ENCODE measurements at regions not wholly inside any gene's neighbourhood (a gene's known extent, or its start where the extent isn't known, plus 50 kb on each side); places are given as distances from the start of the nearest gene placed in this dataset.
"Not testable (repeated sequence)": the region's sequence is repeated elsewhere in the genome, so short reads cannot be mapped to it uniquely, and the experiment has no call there.

DNA sequence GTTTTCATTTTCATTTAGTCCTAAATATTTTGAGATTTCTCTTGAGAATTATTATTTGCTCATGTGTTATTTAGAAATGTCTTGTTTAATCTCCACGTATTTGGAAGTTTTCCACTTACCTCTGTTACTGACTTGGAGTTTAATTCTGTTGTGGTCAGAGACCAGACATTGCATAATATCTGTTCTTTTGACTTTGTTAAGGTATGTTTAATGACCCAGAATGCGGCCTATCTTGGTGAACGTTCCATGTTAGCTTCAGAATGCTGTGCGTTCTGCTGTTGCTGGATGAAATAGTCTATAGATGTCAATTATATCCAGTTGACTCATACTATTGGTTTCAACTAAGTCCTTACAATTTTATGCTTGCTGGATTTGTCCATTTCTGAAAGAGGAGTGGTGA lies 325.3 kb upstream of the TARS1 start:
- ATAC-seq (no peak), DNase-seq (no peak)
- H3K4me1 ChIP-seq: no peaks in the 10 kb centered on the region
- no peaks in the 10 kb centered on the region for H3K27me3 ChIP-seq (ENCODE audit: insufficient read depth in 3 of 3, low read length in 2 of 3)
- H3K9me3 ChIP-seq: peaks cover 4% of the 10 kb centered on the region
- no peak overlapping the region for H3K4me3 ChIP-seq
- WGBS, 3 donors: 83 to 94% (median 90%) methylated on average over 4 of the region's 4 CpGs
- intact Hi-C loops (cut with DNase I): no loop called here
- TF ChIP-seq, protein P1, sequence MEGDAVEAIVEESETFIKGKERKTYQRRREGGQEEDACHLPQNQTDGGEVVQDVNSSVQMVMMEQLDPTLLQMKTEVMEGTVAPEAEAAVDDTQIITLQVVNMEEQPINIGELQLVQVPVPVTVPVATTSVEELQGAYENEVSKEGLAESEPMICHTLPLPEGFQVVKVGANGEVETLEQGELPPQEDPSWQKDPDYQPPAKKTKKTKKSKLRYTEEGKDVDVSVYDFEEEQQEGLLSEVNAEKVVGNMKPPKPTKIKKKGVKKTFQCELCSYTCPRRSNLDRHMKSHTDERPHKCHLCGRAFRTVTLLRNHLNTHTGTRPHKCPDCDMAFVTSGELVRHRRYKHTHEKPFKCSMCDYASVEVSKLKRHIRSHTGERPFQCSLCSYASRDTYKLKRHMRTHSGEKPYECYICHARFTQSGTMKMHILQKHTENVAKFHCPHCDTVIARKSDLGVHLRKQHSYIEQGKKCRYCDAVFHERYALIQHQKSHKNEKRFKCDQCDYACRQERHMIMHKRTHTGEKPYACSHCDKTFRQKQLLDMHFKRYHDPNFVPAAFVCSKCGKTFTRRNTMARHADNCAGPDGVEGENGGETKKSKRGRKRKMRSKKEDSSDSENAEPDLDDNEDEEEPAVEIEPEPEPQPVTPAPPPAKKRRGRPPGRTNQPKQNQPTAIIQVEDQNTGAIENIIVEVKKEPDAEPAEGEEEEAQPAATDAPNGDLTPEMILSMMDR (IDR thresholded peaks at IDR 0.05): no peak
- H3K27ac ChIP-seq: no peak overlapping the region
- no peaks in the 10 kb centered on the region for H3K36me3 ChIP-seq (ENCODE audit: insufficient read depth in 1 of 2, low read depth in 1 of 2)

DNA sequence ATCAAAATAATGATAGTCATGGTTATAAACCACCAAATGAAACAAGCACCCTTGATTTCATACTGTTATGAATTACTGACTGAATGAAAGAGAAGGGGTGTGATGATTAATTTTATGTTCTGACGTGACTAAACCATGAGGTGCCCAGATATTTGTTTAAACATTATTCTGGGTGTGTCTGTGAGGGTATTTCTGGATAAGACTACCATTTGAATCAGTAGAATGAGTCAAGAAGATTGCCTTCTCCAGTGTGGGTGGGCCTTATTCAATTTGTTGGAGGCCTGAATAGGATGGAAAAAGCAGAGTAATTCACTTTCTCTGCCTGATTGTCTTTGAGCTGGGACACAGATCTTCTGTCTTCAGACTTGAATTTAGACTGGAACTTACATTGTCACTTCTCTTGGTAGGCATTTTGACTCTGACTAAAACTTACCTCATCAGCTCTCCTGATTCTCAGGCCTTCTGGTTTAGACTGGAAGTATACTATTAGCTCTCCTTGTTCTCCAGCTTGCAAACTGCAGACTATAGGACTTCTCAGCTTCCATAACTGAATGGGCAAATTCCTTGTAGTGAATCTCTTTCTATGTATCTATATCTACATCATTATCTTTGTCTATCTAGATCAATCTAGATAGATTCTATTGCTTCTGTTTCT lies 321.9 kb upstream of the TARS1 start:
- intact Hi-C loops (cut with DNase I): no loop called here
- Histone ChIP-seq H3K9me3 (peaks cover 4% of the 10 kb centered on the region), H3K27me3 (ENCODE audit: insufficient read depth in 3 of 3, low read length in 2 of 3) (no peaks in the 10 kb centered on the region), H3K27ac (no peak overlapping the region), H3K4me1 (no peaks in the 10 kb centered on the region), H3K4me3 (no peak overlapping the region), H3K36me3 (ENCODE audit: insufficient read depth in 1 of 2, low read depth in 1 of 2) (no peaks in the 10 kb centered on the region)
- DNase-seq (no peak), ATAC-seq (no peak)
- 74 to 89% (median 77%) methylated on average over 1 of the region's 1 CpG for WGBS, 3 donors
- TF ChIP-seq, protein P1 (IDR thresholded peaks at IDR 0.05): no peak

DNA sequence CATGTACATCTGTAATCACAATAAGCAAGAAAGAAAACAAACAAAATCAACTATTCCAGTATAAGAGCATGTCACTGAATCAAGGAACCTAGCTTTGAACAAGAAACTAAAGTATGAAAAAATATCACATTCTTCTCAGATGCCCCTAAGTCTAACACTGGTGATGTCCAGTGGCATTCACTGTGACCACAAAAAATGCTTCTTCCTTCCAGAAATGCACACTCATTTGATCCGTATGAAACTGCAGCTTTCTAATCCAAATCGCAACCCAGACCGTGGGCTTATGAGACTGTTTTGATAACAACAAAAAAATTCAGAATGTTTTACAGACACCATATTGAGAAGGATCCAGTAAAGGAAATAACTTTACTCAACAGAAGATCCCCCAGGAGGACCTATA lies 320.1 kb upstream of the TARS1 start:
- no peak for DNase-seq
- Histone ChIP-seq H3K4me3 (no peak overlapping the region), H3K36me3 (ENCODE audit: insufficient read depth in 1 of 2, low read depth in 1 of 2) (no peaks in the 10 kb centered on the region), H3K9me3 (no peaks in the 10 kb centered on the region), H3K27me3 (ENCODE audit: insufficient read depth in 3 of 3, low read length in 2 of 3) (no peaks in the 10 kb centered on the region), H3K27ac (no peak overlapping the region), H3K4me1 (no peaks in the 10 kb centered on the region)
- WGBS, 3 donors: 74 to 78% (median 75%) methylated on average over 3 of the region's 3 CpGs
- TF ChIP-seq, protein P1 (IDR thresholded peaks at IDR 0.05): no peak
- no peak for ATAC-seq
- intact Hi-C loops (cut with DNase I): no loop called here

DNA sequence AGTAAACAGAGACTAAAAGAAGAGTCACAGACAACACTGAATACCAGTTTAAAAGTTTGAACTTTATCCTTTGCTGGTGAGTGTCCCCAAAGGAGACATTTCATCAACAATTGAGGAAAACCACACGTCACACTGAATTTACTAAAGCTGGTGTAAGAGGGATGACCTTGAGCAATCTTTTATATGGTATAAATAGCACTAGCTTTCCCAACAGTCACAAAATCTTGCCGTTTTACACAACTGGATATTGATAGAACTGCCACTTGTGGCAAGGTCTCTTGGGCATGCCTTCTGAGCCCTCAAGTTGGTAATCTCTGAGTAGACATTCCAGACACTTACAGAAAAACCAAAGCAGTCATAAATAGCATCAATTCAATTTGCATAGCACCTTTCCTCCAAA lies 311.5 kb upstream of the TARS1 start:
- no peaks in the 10 kb centered on the region for H3K27me3 ChIP-seq (ENCODE audit: insufficient read depth in 3 of 3, low read length in 2 of 3)
- no peak for ATAC-seq
- TF ChIP-seq, protein P1 (IDR thresholded peaks at IDR 0.05): no peak
- no peaks in the 10 kb centered on the region for H3K4me1 ChIP-seq
- DNase-seq: no peak
- no peak overlapping the region for H3K27ac ChIP-seq
- intact Hi-C loops (cut with DNase I): no loop called here
- H3K4me3 ChIP-seq: no peak overlapping the region
- 47 to 52% (median 48%) methylated on average over 2 of the region's 2 CpGs for WGBS, 3 donors
- no peaks in the 10 kb centered on the region for H3K36me3 ChIP-seq (ENCODE audit: insufficient read depth in 1 of 2, low read depth in 1 of 2)
- peaks cover 13% of the 10 kb centered on the region for H3K9me3 ChIP-seq

GRCh38 chr5:33136785-33137184 lies 304.0 kb upstream of the TARS1 start:
- peaks cover 17% of the 10 kb centered on the region for H3K9me3 ChIP-seq
- TF ChIP-seq, protein P1 (IDR thresholded peaks at IDR 0.05): no peak
- no peak overlapping the region for H3K4me3 ChIP-seq
- DNase-seq: no peak
- ATAC-seq: no peak
- intact Hi-C loops (cut with DNase I): no loop called here
- no peak overlapping the region for H3K27ac ChIP-seq
- no peaks in the 10 kb centered on the region for H3K27me3 ChIP-seq (ENCODE audit: insufficient read depth in 3 of 3, low read length in 2 of 3)
- WGBS, 3 donors: 72 to 91% (median 79%) methylated on average over 1 of the region's 1 CpG
- H3K4me1 ChIP-seq: no peaks in the 10 kb centered on the region
- no peaks in the 10 kb centered on the region for H3K36me3 ChIP-seq (ENCODE audit: insufficient read depth in 1 of 2, low read depth in 1 of 2)

- DNase-seq; H3K4me3 ChIP-seq; H3K4me1 ChIP-seq; H3K36me3 ChIP-seq (ENCODE audit: insufficient read depth in 1 of 2, low read depth in 1 of 2); ATAC-seq; intact Hi-C loops (cut with DNase I); H3K27me3 ChIP-seq (ENCODE audit: insufficient read depth in 3 of 3, low read length in 2 of 3); H3K27ac ChIP-seq: not testable (repeated sequence)
- WGBS, 3 donors: 67 to 81% (median 67%) methylated on average over 4 of the region's 4 CpGs
- peaks cover 17% of the 10 kb centered on the region for H3K9me3 ChIP-seq
These were observed 302.6 kb upstream of the TARS1 start for GRCh38 chr5:33138145-33138544.
